GM06990 (cell line): ENCODE measurements at regions not wholly inside any gene's neighbourhood (a gene's known extent, or its start where the extent isn't known, plus 50 kb on each side); places are given as distances from the start of the nearest gene placed in this dataset.

ENCODE experiments used
- DNase-seq: peaks from one replicate; pipeline ENCODE4 v3.0.0-alpha.2; 2011; ENCODE audit not compliant: insufficient read length; ENCODE audit errors: extremely low read depth
- H3K27me3 ChIP-seq: replicated peaks from 2 replicates; pipeline ENCODE4 v1.6.0; 2011; ENCODE audit warnings: low read length; ENCODE audit not compliant: control insufficient read depth, insufficient read depth
- H3K36me3 ChIP-seq: 2 replicates; pipeline ENCODE4 v1.5.1; 2011; ENCODE audit warnings: low read length; ENCODE audit not compliant: control insufficient read depth, insufficient read depth
- H3K4me3 ChIP-seq: replicated peaks from 2 replicates; pipeline ENCODE4 v1.5.1; 2011; ENCODE audit warnings: low read depth, mild to moderate bottlenecking, control low read depth, low read length
- TF ChIP-seq, protein P1 (sequence below): IDR thresholded peaks from 2 replicates; pipeline ENCODE4 v1.5.1; 2011; ENCODE audit warnings: low read length, control low read depth, mild to moderate bottlenecking, inconsistent platforms; ENCODE audit not compliant: insufficient read depth, poor library complexity, severe bottlenecking

GRCh38 chr3:18725668-18726407 is 300.7 kb upstream of the SATB1 start:
- Histone ChIP-seq H3K4me3 (no peak overlapping the region), H3K27me3 (no peaks in the 10 kb centered on the region), H3K36me3 (no peaks in the 10 kb centered on the region)
- TF ChIP-seq, protein P1, sequence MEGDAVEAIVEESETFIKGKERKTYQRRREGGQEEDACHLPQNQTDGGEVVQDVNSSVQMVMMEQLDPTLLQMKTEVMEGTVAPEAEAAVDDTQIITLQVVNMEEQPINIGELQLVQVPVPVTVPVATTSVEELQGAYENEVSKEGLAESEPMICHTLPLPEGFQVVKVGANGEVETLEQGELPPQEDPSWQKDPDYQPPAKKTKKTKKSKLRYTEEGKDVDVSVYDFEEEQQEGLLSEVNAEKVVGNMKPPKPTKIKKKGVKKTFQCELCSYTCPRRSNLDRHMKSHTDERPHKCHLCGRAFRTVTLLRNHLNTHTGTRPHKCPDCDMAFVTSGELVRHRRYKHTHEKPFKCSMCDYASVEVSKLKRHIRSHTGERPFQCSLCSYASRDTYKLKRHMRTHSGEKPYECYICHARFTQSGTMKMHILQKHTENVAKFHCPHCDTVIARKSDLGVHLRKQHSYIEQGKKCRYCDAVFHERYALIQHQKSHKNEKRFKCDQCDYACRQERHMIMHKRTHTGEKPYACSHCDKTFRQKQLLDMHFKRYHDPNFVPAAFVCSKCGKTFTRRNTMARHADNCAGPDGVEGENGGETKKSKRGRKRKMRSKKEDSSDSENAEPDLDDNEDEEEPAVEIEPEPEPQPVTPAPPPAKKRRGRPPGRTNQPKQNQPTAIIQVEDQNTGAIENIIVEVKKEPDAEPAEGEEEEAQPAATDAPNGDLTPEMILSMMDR = no peak
- DNase-seq = no peak

DNA sequence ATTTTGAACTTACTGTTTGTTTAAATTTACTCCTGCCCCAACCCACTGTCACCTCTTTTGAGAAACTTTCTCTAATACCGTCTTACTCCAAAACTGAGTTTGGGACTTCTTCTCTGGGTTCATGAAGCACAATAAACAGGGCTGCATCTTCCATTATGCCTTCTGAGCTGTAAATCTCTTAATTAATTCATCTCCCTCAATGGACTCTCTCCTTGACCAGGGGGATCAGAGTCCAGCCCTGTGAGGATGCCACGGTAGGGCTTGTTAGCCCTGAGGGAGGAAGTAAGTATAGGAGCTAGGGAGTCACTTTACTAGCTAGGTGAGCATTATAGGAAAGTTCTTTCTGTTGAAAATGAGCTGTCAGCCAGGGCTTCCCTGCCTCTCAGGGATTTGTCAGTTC is 299.3 kb upstream of the SATB1 start:
- TF ChIP-seq, protein P1 = no peak
- Histone ChIP-seq H3K4me3 (no peak overlapping the region), H3K36me3 (no peaks in the 10 kb centered on the region), H3K27me3 (no peaks in the 10 kb centered on the region)
- DNase-seq = no peak

- TF ChIP-seq, protein P1 = no peak
- no peak for DNase-seq
- Histone ChIP-seq H3K36me3 (no peaks in the 10 kb centered on the region), H3K27me3 (no peaks in the 10 kb centered on the region), H3K4me3 (no peak overlapping the region)
Observed at GRCh38 chr3:18723206-18723810, 298.2 kb upstream of the SATB1 start.

GRCh38 chr3:18720543-18720942 is 295.4 kb upstream of the SATB1 start:
- no peak for DNase-seq
- Histone ChIP-seq H3K4me3 (no peak overlapping the region), H3K36me3 (no peaks in the 10 kb centered on the region), H3K27me3 (no peaks in the 10 kb centered on the region)
- TF ChIP-seq, protein P1 = no peak

DNA sequence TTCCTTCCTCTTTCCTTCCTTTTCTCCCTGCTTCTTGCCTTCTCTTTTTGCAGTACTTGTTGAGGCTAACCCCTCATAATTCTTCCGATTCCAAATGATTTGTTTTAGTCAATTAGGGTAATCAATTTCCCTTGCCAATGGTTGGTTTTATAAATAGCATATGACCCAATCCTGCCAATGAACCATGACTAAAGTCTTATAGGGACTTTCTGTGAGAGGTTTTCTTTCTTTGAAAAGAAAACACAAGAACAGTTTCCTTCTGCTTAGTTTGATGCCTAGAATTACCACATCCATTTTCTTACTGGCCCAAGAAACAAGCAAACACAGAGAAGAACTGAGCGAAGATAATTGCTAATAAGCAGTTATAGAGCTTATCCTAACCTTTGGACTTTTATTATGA is 292.5 kb upstream of the SATB1 start:
- Histone ChIP-seq H3K36me3 (no peaks in the 10 kb centered on the region), H3K27me3 (no peaks in the 10 kb centered on the region), H3K4me3 (no peak overlapping the region)
- TF ChIP-seq, protein P1 = no peak
- DNase-seq = no peak

- Histone ChIP-seq H3K27me3 (no peaks in the 10 kb centered on the region), H3K4me3 (no peak overlapping the region), H3K36me3 (no peaks in the 10 kb centered on the region)
- TF ChIP-seq, protein P1 = no peak
- DNase-seq = no peak
Observed at GRCh38 chr3:18716821-18717220, 291.7 kb upstream of the SATB1 start.
